Endothelial cell (in vitro differentiated cells): ENCODE measurements at regions not wholly inside any gene's neighbourhood (a gene's known extent, or its start where the extent isn't known, plus 50 kb on each side); places are given as distances from the start of the nearest gene placed in this dataset.
"Not testable (repeated sequence)": the region's sequence is repeated elsewhere in the genome, so short reads cannot be mapped to it uniquely, and the experiment has no call there.

Experiments used
- DNase-seq: peaks from one replicate; pipeline ENCODE4 v3.0.0; 2021; ENCODE audit warnings: low spot score
- H3K27ac Mint-ChIP-seq: one replicate; pipeline ENCODE4 v1.8.0; 2021; ENCODE audit warnings: mixed read lengths, inconsistent platforms; ENCODE audit not compliant: unreplicated experiment
- H3K27me3 Mint-ChIP-seq: one replicate; pipeline ENCODE4 v1.8.0; 2021; ENCODE audit warnings: mild to moderate bottlenecking, moderate library complexity, mixed read lengths, inconsistent platforms; ENCODE audit not compliant: unreplicated experiment
- H3K36me3 Mint-ChIP-seq: one replicate; pipeline ENCODE4 v1.8.0; 2021; ENCODE audit warnings: mild to moderate bottlenecking, low read depth, mixed read lengths, inconsistent platforms; ENCODE audit not compliant: unreplicated experiment
- H3K4me1 Mint-ChIP-seq: one replicate; pipeline ENCODE4 v1.8.0; 2021; ENCODE audit warnings: mild to moderate bottlenecking, mixed read lengths, inconsistent platforms; ENCODE audit not compliant: unreplicated experiment
- H3K4me3 Mint-ChIP-seq: one replicate; pipeline ENCODE4 v1.8.0; 2021; ENCODE audit warnings: mild to moderate bottlenecking, mixed read lengths, inconsistent platforms; ENCODE audit not compliant: unreplicated experiment
- H3K9me3 Mint-ChIP-seq: one replicate; pipeline ENCODE4 v1.8.0; 2021; ENCODE audit warnings: mixed read lengths, inconsistent platforms; ENCODE audit not compliant: unreplicated experiment
- CTCF ChIP-seq: fragments of 200-600 bp; sonication (generic); IDR thresholded peaks from one replicate; pipeline ENCODE4 v1.5.0; 2021; ENCODE audit warnings: antibody characterized with exemption; ENCODE audit not compliant: unreplicated experiment

- no peak for DNase-seq
- TF ChIP-seq CTCF = no peak
- Mint-ChIP-seq H3K4me1 (no peaks in the 10 kb centered on the region), H3K4me3 (no peak overlapping the region), H3K27ac (no peak overlapping the region), H3K9me3 (no peaks in the 10 kb centered on the region), H3K27me3 (no peaks in the 10 kb centered on the region), H3K36me3 (no peaks in the 10 kb centered on the region)
These were observed 1249.2 kb downstream of the STIM2 start for GRCh38 chr4:28109801-28110200.

- not testable (repeated sequence) for DNase-seq
These were observed 1252.2 kb downstream of the STIM2 start for GRCh38 chr4:28112691-28113335.

GRCh38 chr4:28113586-28113985 is 1252.9 kb downstream of the STIM2 start:
- not testable (repeated sequence) for H3K4me1 Mint-ChIP-seq, DNase-seq, H3K4me3 Mint-ChIP-seq, H3K9me3 Mint-ChIP-seq, H3K27ac Mint-ChIP-seq, H3K27me3 Mint-ChIP-seq, H3K36me3 Mint-ChIP-seq

More at GRCh38 chr4:28112691-28113335, 1252.2 kb downstream of the STIM2 start:
- H3K27me3 Mint-ChIP-seq, H3K27ac Mint-ChIP-seq, H3K36me3 Mint-ChIP-seq, H3K4me3 Mint-ChIP-seq, H3K4me1 Mint-ChIP-seq, H3K9me3 Mint-ChIP-seq: not testable (repeated sequence)

GRCh38 chr4:28116526-28117083 is 1256.0 kb downstream of the STIM2 start:
- H3K4me1 Mint-ChIP-seq, H3K27ac Mint-ChIP-seq, H3K9me3 Mint-ChIP-seq, H3K4me3 Mint-ChIP-seq, H3K36me3 Mint-ChIP-seq, H3K27me3 Mint-ChIP-seq, DNase-seq: not testable (repeated sequence)

- no peak overlapping the region for H3K4me3 Mint-ChIP-seq
- H3K4me1 Mint-ChIP-seq = no peaks in the 10 kb centered on the region
- H3K27me3 Mint-ChIP-seq = peaks cover 4% of the 10 kb centered on the region
- no peak overlapping the region for H3K27ac Mint-ChIP-seq
- no peak for DNase-seq
- no peak for TF ChIP-seq CTCF
- no peaks in the 10 kb centered on the region for H3K9me3 Mint-ChIP-seq
- peaks cover 4% of the 10 kb centered on the region for H3K36me3 Mint-ChIP-seq
These were observed 1256.5 kb downstream of the STIM2 start for GRCh38 chr4:28117084-28117682.

GRCh38 chr4:28146191-28146590 is 1285.5 kb downstream of the STIM2 start:
- Mint-ChIP-seq H3K4me1 (no peaks in the 10 kb centered on the region), H3K4me3 (no peak overlapping the region), H3K27ac (no peak overlapping the region), H3K27me3 (no peaks in the 10 kb centered on the region), H3K36me3 (no peaks in the 10 kb centered on the region), H3K9me3 (no peaks in the 10 kb centered on the region)
- TF ChIP-seq CTCF = no peak
- no peak for DNase-seq
